Upper lobe of left lung (tissue), 6 donors: ENCODE measurements at regions not wholly inside any gene's neighbourhood (a gene's known extent, or its start where the extent isn't known, plus 50 kb on each side); places are given as distances from the start of the nearest gene placed in this dataset.
"Not testable (repeated sequence)": the region's sequence is repeated elsewhere in the genome, so short reads cannot be mapped to it uniquely, and the experiment has no call there.

ENCODE experiments used
- ATAC-seq, 2 donors: fragments of 200-7000 bp; cut with Tn5 transposase; one replicate each; pipeline ENCODE4 v1.9.1; 2022; ENCODE audit warnings: mild to moderate bottlenecking in 2 of 2, moderate library complexity in 2 of 2; ENCODE audit not compliant: low FRiP score in 2 of 2
- DNase-seq, 2 donors: peaks; one replicate each; pipeline ENCODE4 v3.0.0-alpha.2; 2019 to 2020
- H3K27ac ChIP-seq, 4 donors: fragments of 200-600 bp; sonication (generic); one replicate each; pipeline ENCODE4 v1.5.1; 2016 to 2019
- H3K27me3 ChIP-seq, 4 donors: fragments of 200-600 bp; sonication (generic); one replicate each; pipeline ENCODE4 v1.5.1; 2017 to 2019
- H3K36me3 ChIP-seq, 4 donors: fragments of 200-600 bp; sonication (generic); one replicate each; pipeline ENCODE4 v1.5.1; 2016 to 2019
- H3K4me1 ChIP-seq, 4 donors: fragments of 200-600 bp; sonication (generic); one replicate each; pipeline ENCODE4 v1.5.1; 2018 to 2019
- H3K4me3 ChIP-seq, 4 donors: fragments of 200-600 bp; sonication (generic); one replicate each; pipeline ENCODE4 v1.5.1; 2017 to 2019; ENCODE audit warnings: mild to moderate bottlenecking in 2 of 4, moderate library complexity in 1 of 4
- H3K9me3 ChIP-seq, 4 donors: fragments of 200-600 bp; sonication (generic); one replicate each; pipeline ENCODE4 v1.5.1; 2018 to 2019
- EP300 ChIP-seq, 4 donors: sonication (generic); formaldehyde crosslinking; IDR thresholded peaks; one replicate each; pipeline ENCODE4 v1.5.1; 2017; ENCODE audit warnings: antibody characterized with exemption in 4 of 4, control low read depth in 2 of 4
- POLR2A ChIP-seq, 4 donors: fragments of 450-650 bp; IDR thresholded peaks; one replicate each; pipeline ENCODE4 v1.5.1; 2016 to 2017; ENCODE audit warnings: antibody characterized with exemption in 4 of 4, mild to moderate bottlenecking in 2 of 4
- POLR2AphosphoS5 ChIP-seq, 2 donors: sonication (generic); formaldehyde crosslinking; IDR thresholded peaks; one replicate each; pipeline ENCODE4 v1.5.1; 2017; ENCODE audit warnings: antibody characterized with exemption in 2 of 2
- WGBS, 2 donors: methylation state at CpG; one replicate each; pipeline ENCODE4 v1.1.5; 2017 to 2018; 5-methylcytosine and 5-hydroxymethylcytosine counted together
- TF ChIP-seq, protein P1 (sequence below), 6 experiments: fragments of 450-650 bp in 4 of 6; fragments of 200-600 bp in 2 of 6; sonication (generic) in 2 of 6; IDR thresholded peaks; one replicate each; pipeline ENCODE4 v1.5.1; 2016 to 2019; ENCODE audit warnings: antibody characterized with exemption in 6 of 6
- donor health status: DM: no; HTN: no; CAD: no; lungs with moderate emphysema.
- donor health status: DM: no; HTN: yes; CAD: no; lungs with severe emphysema.

GRCh38 chr5:8721536-8721935 lies 824.3 kb downstream of the SEMA5A start:
- DNase-seq, result no peak
- TF ChIP-seq POLR2A (IDR thresholded peaks at IDR 0.05) (no peak), POLR2AphosphoS5 (IDR thresholded peaks at IDR 0.05) (no peak), EP300 (IDR thresholded peaks at IDR 0.05) (no peak)
- TF ChIP-seq, protein P1, sequence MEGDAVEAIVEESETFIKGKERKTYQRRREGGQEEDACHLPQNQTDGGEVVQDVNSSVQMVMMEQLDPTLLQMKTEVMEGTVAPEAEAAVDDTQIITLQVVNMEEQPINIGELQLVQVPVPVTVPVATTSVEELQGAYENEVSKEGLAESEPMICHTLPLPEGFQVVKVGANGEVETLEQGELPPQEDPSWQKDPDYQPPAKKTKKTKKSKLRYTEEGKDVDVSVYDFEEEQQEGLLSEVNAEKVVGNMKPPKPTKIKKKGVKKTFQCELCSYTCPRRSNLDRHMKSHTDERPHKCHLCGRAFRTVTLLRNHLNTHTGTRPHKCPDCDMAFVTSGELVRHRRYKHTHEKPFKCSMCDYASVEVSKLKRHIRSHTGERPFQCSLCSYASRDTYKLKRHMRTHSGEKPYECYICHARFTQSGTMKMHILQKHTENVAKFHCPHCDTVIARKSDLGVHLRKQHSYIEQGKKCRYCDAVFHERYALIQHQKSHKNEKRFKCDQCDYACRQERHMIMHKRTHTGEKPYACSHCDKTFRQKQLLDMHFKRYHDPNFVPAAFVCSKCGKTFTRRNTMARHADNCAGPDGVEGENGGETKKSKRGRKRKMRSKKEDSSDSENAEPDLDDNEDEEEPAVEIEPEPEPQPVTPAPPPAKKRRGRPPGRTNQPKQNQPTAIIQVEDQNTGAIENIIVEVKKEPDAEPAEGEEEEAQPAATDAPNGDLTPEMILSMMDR (IDR thresholded peaks at IDR 0.05), result no peak
- ATAC-seq, result no peak
- H3K27me3 ChIP-seq, result no peaks in the 10 kb centered on the region
- 83 to 90% methylated on average over 1 of the region's 1 CpG for WGBS, 2 donors
- no peaks in the 10 kb centered on the region for H3K36me3 ChIP-seq
- H3K4me1 ChIP-seq, result no peaks in the 10 kb centered on the region
- H3K4me3 ChIP-seq, result no peak overlapping the region
- H3K9me3 ChIP-seq, result no peaks in the 10 kb centered on the region
- no peak overlapping the region for H3K27ac ChIP-seq

GRCh38 chr5:8726383-8727036 lies 819.4 kb downstream of the SEMA5A start:
- no peak overlapping the region for H3K27ac ChIP-seq
- WGBS, 2 donors, result 69 to 75% methylated on average over 11 of the region's 11 CpGs
- no peak overlapping the region for H3K4me3 ChIP-seq

GRCh38 chr5:8727396-8727795 lies 818.5 kb downstream of the SEMA5A start:
- Histone ChIP-seq H3K36me3 (no peaks in the 10 kb centered on the region), H3K9me3 (peaks cover 0 to 7% (median 2%) of the 10 kb centered on the region in 4 donors), H3K27me3 (no peaks in the 10 kb centered on the region), H3K27ac (no peak overlapping the region), H3K4me1 (no peaks in the 10 kb centered on the region), H3K4me3 (no peak overlapping the region)
- ATAC-seq (no peak), DNase-seq (no peak)
- TF ChIP-seq POLR2AphosphoS5 (IDR thresholded peaks at IDR 0.05) (no peak), POLR2A (IDR thresholded peaks at IDR 0.05) (no peak), EP300 (IDR thresholded peaks at IDR 0.05) (no peak)
- TF ChIP-seq, protein P1 (IDR thresholded peaks at IDR 0.05), result no peak
- 57 to 63% methylated on average over 4 of the region's 4 CpGs for WGBS, 2 donors

More at GRCh38 chr5:8726383-8727036, 819.4 kb downstream of the SEMA5A start:
- Histone ChIP-seq H3K4me1 (no peaks in the 10 kb centered on the region), H3K36me3 (no peaks in the 10 kb centered on the region), H3K27me3 (no peaks in the 10 kb centered on the region), H3K9me3 (peaks cover 0 to 7% (median 2%) of the 10 kb centered on the region in 4 donors)
- TF ChIP-seq EP300 (IDR thresholded peaks at IDR 0.05), result no peak
- TF ChIP-seq POLR2A (IDR thresholded peaks at IDR 0.05), result no peak
- TF ChIP-seq, protein P1 (IDR thresholded peaks at IDR 0.05), result no peak
- no peak for TF ChIP-seq POLR2AphosphoS5 (IDR thresholded peaks at IDR 0.05)
- DNase-seq, result no peak
- no peak for ATAC-seq

- H3K36me3 ChIP-seq, result no peaks in the 10 kb centered on the region
- H3K4me3 ChIP-seq, result no peak overlapping the region
- ATAC-seq (no peak), DNase-seq (no peak)
- peaks cover 0 to 7% (median 2%) of the 10 kb centered on the region in 4 donors for H3K9me3 ChIP-seq
- WGBS, 2 donors, result 30 to 41% methylated on average over 1 of the region's 1 CpG
- TF ChIP-seq POLR2AphosphoS5 (IDR thresholded peaks at IDR 0.05) (no peak), EP300 (IDR thresholded peaks at IDR 0.05) (no peak), POLR2A (IDR thresholded peaks at IDR 0.05) (no peak)
- TF ChIP-seq, protein P1 (IDR thresholded peaks at IDR 0.05), result no peak
- no peak overlapping the region for H3K27ac ChIP-seq
- H3K4me1 ChIP-seq, result no peaks in the 10 kb centered on the region
- no peaks in the 10 kb centered on the region for H3K27me3 ChIP-seq
Observed at GRCh38 chr5:8729437-8729836, 816.4 kb downstream of the SEMA5A start.

- Histone ChIP-seq H3K27ac (no peak overlapping the region), H3K9me3 (peaks cover 0 to 7% (median 2%) of the 10 kb centered on the region in 4 donors), H3K36me3 (no peaks in the 10 kb centered on the region), H3K4me3 (no peak overlapping the region), H3K27me3 (no peaks in the 10 kb centered on the region), H3K4me1 (no peaks in the 10 kb centered on the region)
- no peak for TF ChIP-seq POLR2A (IDR thresholded peaks at IDR 0.05)
- TF ChIP-seq EP300 (IDR thresholded peaks at IDR 0.05), result no peak
- TF ChIP-seq, protein P1 (IDR thresholded peaks at IDR 0.05), result no peak
- no peak for TF ChIP-seq POLR2AphosphoS5 (IDR thresholded peaks at IDR 0.05)
- 79 to 83% methylated on average over 2 of the region's 2 CpGs for WGBS, 2 donors
- DNase-seq, result no peak
- ATAC-seq, result no peak
Observed at GRCh38 chr5:8730194-8730593, 815.7 kb downstream of the SEMA5A start.

DNA sequence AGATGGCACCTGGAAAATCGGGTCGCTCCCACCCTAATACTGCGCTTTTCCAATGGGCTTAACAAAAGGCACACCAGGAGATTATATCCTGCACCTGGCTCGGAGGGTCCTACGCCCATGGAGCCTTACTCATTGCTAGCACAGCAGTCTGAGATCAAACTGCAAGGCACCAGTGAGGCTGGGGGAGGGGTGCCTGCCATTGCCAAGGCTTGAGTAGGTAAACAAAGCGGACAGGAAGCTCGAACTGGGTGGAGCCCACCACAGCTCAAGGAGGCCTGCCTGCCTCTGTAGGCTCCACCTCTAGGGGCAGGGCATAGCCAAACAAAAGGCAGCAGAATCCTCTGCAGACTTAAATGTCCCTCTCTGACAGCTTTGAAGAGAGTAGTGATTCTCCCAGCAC lies 814.8 kb downstream of the SEMA5A start:
- not testable (repeated sequence) for H3K36me3 ChIP-seq, H3K27me3 ChIP-seq, H3K27ac ChIP-seq, DNase-seq, H3K4me3 ChIP-seq, H3K9me3 ChIP-seq, H3K4me1 ChIP-seq, ATAC-seq
- WGBS, 2 donors, result 81 to 86% methylated on average over 4 to 7 of the region's 7 CpGs
